LNCaP clone FGC (cell line): ENCODE measurements at regions not wholly inside any gene's neighbourhood (a gene's known extent, or its start where the extent isn't known, plus 50 kb on each side); places are given as distances from the start of the nearest gene placed in this dataset.
"Not testable (repeated sequence)": the region's sequence is repeated elsewhere in the genome, so short reads cannot be mapped to it uniquely, and the experiment has no call there.

ENCODE experiments used
- DNase-seq: peaks from one replicate; pipeline ENCODE4 v3.0.0-alpha.2; 2011; ENCODE audit warnings: low read depth
- H3K4me3 ChIP-seq: 2 replicates; pipeline ENCODE4 v1.5.1; 2011; ENCODE audit warnings: mild to moderate bottlenecking, low read depth, low read length, control low read depth
- TF ChIP-seq, protein P1 (sequence below): IDR thresholded peaks from 2 replicates; pipeline ENCODE4 v1.5.1; 2012; ENCODE audit warnings: mild to moderate bottlenecking; ENCODE audit not compliant: control insufficient read depth, insufficient read depth; ENCODE audit errors: extremely low read depth

GRCh38 chr20:30581839-30582238 is 675.6 kb upstream of the DEFB115 start:
- not testable (repeated sequence) for DNase-seq, H3K4me3 ChIP-seq
- TF ChIP-seq, protein P1, sequence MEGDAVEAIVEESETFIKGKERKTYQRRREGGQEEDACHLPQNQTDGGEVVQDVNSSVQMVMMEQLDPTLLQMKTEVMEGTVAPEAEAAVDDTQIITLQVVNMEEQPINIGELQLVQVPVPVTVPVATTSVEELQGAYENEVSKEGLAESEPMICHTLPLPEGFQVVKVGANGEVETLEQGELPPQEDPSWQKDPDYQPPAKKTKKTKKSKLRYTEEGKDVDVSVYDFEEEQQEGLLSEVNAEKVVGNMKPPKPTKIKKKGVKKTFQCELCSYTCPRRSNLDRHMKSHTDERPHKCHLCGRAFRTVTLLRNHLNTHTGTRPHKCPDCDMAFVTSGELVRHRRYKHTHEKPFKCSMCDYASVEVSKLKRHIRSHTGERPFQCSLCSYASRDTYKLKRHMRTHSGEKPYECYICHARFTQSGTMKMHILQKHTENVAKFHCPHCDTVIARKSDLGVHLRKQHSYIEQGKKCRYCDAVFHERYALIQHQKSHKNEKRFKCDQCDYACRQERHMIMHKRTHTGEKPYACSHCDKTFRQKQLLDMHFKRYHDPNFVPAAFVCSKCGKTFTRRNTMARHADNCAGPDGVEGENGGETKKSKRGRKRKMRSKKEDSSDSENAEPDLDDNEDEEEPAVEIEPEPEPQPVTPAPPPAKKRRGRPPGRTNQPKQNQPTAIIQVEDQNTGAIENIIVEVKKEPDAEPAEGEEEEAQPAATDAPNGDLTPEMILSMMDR = peak; percentile 48

GRCh38 chr20:30584403-30584802 is 673.1 kb upstream of the DEFB115 start:
- not testable (repeated sequence) for DNase-seq, H3K4me3 ChIP-seq

GRCh38 chr20:30585244-30585796 is 672.1 kb upstream of the DEFB115 start:
- peak; percentile 72 for DNase-seq
- peak overlapping the region; percentile 37 for H3K4me3 ChIP-seq
- TF ChIP-seq, protein P1 = peak; percentile 82

DNA sequence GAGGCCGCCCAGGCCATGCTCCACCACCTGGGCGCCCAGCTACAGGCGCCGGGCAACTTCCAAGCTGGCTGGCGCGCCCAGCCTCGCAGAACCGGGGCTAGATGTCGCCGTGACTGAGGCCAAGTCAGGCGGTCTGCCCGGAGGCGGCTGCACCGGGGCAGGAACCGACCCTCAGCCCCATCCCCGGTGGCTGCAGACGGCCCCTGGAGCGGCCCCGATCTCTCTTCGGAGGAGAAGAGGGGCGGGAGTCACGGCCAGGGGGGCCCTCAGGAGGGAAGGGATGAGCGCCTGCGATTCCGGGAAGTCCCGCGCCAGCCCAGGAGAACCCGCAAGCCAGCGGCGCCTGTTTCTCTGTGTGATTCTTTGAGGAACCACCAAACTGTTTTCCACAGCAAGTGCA is 671.3 kb upstream of the DEFB115 start:
- not testable (repeated sequence) for DNase-seq, H3K4me3 ChIP-seq

GRCh38 chr20:30593572-30593971 is 663.9 kb upstream of the DEFB115 start:
- no peak overlapping the region for H3K4me3 ChIP-seq
- TF ChIP-seq, protein P1 = peak; percentile 32
- no peak for DNase-seq

GRCh38 chr20:30594112-30594511 is 663.4 kb upstream of the DEFB115 start:
- no peak overlapping the region for H3K4me3 ChIP-seq
- DNase-seq = no peak

GRCh38 chr20:30595698-30596097 is 661.8 kb upstream of the DEFB115 start:
- TF ChIP-seq, protein P1 = no peak
- no peak overlapping the region for H3K4me3 ChIP-seq
- no peak for DNase-seq

More at GRCh38 chr20:30594112-30594511, 663.4 kb upstream of the DEFB115 start:
- TF ChIP-seq, protein P1 = no peak

DNA sequence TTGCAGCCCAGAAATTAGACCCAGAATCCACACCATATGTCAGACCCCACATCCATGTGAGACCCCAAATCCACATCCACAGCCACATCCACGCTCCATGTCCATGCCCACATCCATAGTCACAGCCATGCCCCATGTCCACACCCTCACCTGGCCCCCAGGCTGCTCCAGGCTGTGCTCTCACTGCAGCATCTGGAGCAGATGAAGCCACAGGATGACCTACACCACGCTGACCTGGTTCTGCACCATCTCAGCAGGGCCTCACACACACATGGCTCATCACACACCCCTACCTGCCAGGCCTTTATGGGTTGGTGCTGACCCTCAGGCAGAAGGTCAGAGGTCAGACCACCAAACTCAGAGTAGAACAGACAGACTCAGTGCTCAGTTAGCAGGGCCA is 660.0 kb upstream of the DEFB115 start:
- not testable (repeated sequence) for DNase-seq, H3K4me3 ChIP-seq
